HEK293 (cell line): ENCODE measurements at regions not wholly inside any gene's neighbourhood (a gene's known extent, or its start where the extent isn't known, plus 50 kb on each side); places are given as distances from the start of the nearest gene placed in this dataset.

Experiments used
- CTCF ChIA-PET: fragments of 350-600 bp; formaldehyde crosslinking; extraction: SDS; loops from one replicate; lab custom pipeline; 2021; ENCODE audit warnings: antibody characterized with exemption; lab: Yijun Ruan, JAX
- POLR2A ChIA-PET: fragments of 300-600 bp; formaldehyde crosslinking; extraction: SDS; loops from one replicate; lab custom pipeline; 2020; ENCODE audit warnings: antibody characterized with exemption, inconsistent platforms; lab: Yijun Ruan, JAX
- H3K27ac ChIP-seq: fragments of 200-500 bp; sonication (Bioruptor generic); 2 replicates; pipeline ENCODE4 v1.5.1; 2014; ENCODE audit warnings: low read depth, low read length, control low read depth, inconsistent platforms; ENCODE audit errors: extremely low read depth
- H3K36me3 ChIP-seq, 2 experiments: fragments of 200-500 bp in 1 of 2; sonication (Bioruptor generic) in 1 of 2; 1 replicate in 1 of 2; 2 replicates in 1 of 2; pipeline ENCODE4 v1.5.1; 2014 to 2017; ENCODE audit warnings: inconsistent platforms in 2 of 2, low read length in 2 of 2; ENCODE audit not compliant: control insufficient read depth in 2 of 2, insufficient read depth in 1 of 2
- H3K4me1 ChIP-seq: fragments of 200-500 bp; sonication (Bioruptor generic); 2 replicates; pipeline ENCODE4 v1.5.1; 2014; ENCODE audit warnings: mild to moderate bottlenecking, low read length, inconsistent platforms; ENCODE audit not compliant: control insufficient read depth, insufficient read depth
- H3K4me3 ChIP-seq: 2 replicates; pipeline ENCODE4 v1.5.1; 2011; ENCODE audit warnings: low read depth, mild to moderate bottlenecking, control low read depth, low read length, moderate library complexity
- H3K9me3 ChIP-seq: fragments of 200-500 bp; sonication (Bioruptor generic); 2 replicates; pipeline ENCODE4 v1.5.1; 2014; ENCODE audit warnings: low read depth, low read length, inconsistent platforms; ENCODE audit not compliant: control insufficient read depth, insufficient read depth
- EGR2 ChIP-seq: fragments of 450-650 bp; formaldehyde crosslinking; IDR thresholded peaks from 2 replicates; pipeline ENCODE4 v1.5.1; 2016; ENCODE audit warnings: low read depth, missing biosample characterization, missing genetic modification characterization
- FEZF1 ChIP-seq: fragments of 450-650 bp; formaldehyde crosslinking; IDR thresholded peaks from 2 replicates; pipeline ENCODE4 v1.5.1; 2016; ENCODE audit warnings: missing biosample characterization, missing genetic modification characterization
- GFI1B ChIP-seq: fragments of 450-650 bp; formaldehyde crosslinking; IDR thresholded peaks from 2 replicates; pipeline ENCODE4 v1.5.1; 2016; ENCODE audit warnings: missing biosample characterization, missing genetic modification characterization
- GLIS1 ChIP-seq: fragments of 450-650 bp; formaldehyde crosslinking; IDR thresholded peaks from 2 replicates; pipeline ENCODE4 v1.5.1; 2016; ENCODE audit warnings: missing biosample characterization, missing genetic modification characterization
- IKZF3 ChIP-seq: fragments of 450-650 bp; IDR thresholded peaks from 2 replicates; pipeline ENCODE4 v1.5.0; 2018; ENCODE audit warnings: missing biosample characterization, mild to moderate bottlenecking, missing genetic modification characterization, moderate library complexity
- SCRT1 ChIP-seq: fragments of 450-650 bp; formaldehyde crosslinking; IDR thresholded peaks from 2 replicates; pipeline ENCODE4 v1.5.1; 2016; ENCODE audit warnings: missing biosample characterization, missing genetic modification characterization, borderline replicate concordance
- SCRT2 ChIP-seq: fragments of 450-650 bp; formaldehyde crosslinking; IDR thresholded peaks from 2 replicates; pipeline ENCODE4 v1.5.1; 2016; ENCODE audit warnings: missing biosample characterization, missing genetic modification characterization
- WT1 ChIP-seq: fragments of 450-650 bp; formaldehyde crosslinking; IDR thresholded peaks from 2 replicates; pipeline ENCODE4 v1.5.1; 2016; ENCODE audit warnings: missing biosample characterization, missing genetic modification characterization
- ZFHX2 ChIP-seq: fragments of 450-650 bp; formaldehyde crosslinking; conservative IDR thresholded peaks from 2 replicates; pipeline ENCODE4 v1.5.1; 2016; ENCODE audit warnings: missing biosample characterization, missing genetic modification characterization
- ZFP3 ChIP-seq: fragments of 450-650 bp; formaldehyde crosslinking; IDR thresholded peaks from 2 replicates; pipeline ENCODE4 v1.5.1; 2016; ENCODE audit warnings: low read depth, missing biosample characterization, missing genetic modification characterization
- ZNF223 ChIP-seq: fragments of 450-650 bp; formaldehyde crosslinking; IDR thresholded peaks from 2 replicates; pipeline ENCODE4 v1.5.1; 2016; ENCODE audit warnings: missing biosample characterization, missing genetic modification characterization
- ZNF341 ChIP-seq: fragments of 450-650 bp; formaldehyde crosslinking; IDR thresholded peaks from 2 replicates; pipeline ENCODE4; 2016; ENCODE audit warnings: low read depth, missing biosample characterization, missing genetic modification characterization
- ZNF423 ChIP-seq: fragments of 450-650 bp; formaldehyde crosslinking; IDR thresholded peaks from 2 replicates; pipeline ENCODE4 v1.5.1; 2016; ENCODE audit warnings: missing biosample characterization, missing genetic modification characterization
- ZNF571 ChIP-seq: fragments of 450-650 bp; formaldehyde crosslinking; IDR thresholded peaks from 2 replicates; pipeline ENCODE4 v1.5.0; 2017; ENCODE audit warnings: missing biosample characterization, missing genetic modification characterization
- ZNF624 ChIP-seq: fragments of 450-650 bp; formaldehyde crosslinking; IDR thresholded peaks from 2 replicates; pipeline ENCODE4 v1.5.1; 2017; ENCODE audit warnings: missing biosample characterization, missing genetic modification characterization
- ZNF626 ChIP-seq: fragments of 450-650 bp; sonication (Bioruptor Pico); formaldehyde crosslinking; IDR thresholded peaks from 2 replicates; pipeline ENCODE4 v1.5.1; 2018; ENCODE audit warnings: missing biosample characterization, missing genetic modification characterization, inconsistent platforms
- ZNF785 ChIP-seq: fragments of 450-650 bp; formaldehyde crosslinking; IDR thresholded peaks from 2 replicates; pipeline ENCODE4 v1.5.1; 2016; ENCODE audit warnings: missing biosample characterization, missing genetic modification characterization
- TF ChIP-seq, protein P1 (sequence below): fragments of 450-650 bp; formaldehyde crosslinking; IDR thresholded peaks from 2 replicates; pipeline ENCODE4 v1.5.1; 2016; ENCODE audit warnings: missing biosample characterization, missing genetic modification characterization
- TF ChIP-seq, protein P2 (sequence below): sonication (generic); formaldehyde crosslinking; IDR thresholded peaks from 2 replicates; pipeline ENCODE4 v1.8.1; 2022; ENCODE audit warnings: mild to moderate bottlenecking, moderate library complexity, missing genetic modification reagents
- TF ChIP-seq, protein P3 (sequence below): fragments of 450-650 bp; formaldehyde crosslinking; IDR thresholded peaks from 2 replicates; pipeline ENCODE4 v1.5.1; 2016; ENCODE audit warnings: missing biosample characterization, missing genetic modification characterization, low read depth
- TF ChIP-seq, protein P4 (sequence below): fragments of 450-650 bp; formaldehyde crosslinking; IDR thresholded peaks from 2 replicates; pipeline ENCODE4 v1.5.1; 2016; ENCODE audit warnings: missing biosample characterization, missing genetic modification characterization

DNA sequence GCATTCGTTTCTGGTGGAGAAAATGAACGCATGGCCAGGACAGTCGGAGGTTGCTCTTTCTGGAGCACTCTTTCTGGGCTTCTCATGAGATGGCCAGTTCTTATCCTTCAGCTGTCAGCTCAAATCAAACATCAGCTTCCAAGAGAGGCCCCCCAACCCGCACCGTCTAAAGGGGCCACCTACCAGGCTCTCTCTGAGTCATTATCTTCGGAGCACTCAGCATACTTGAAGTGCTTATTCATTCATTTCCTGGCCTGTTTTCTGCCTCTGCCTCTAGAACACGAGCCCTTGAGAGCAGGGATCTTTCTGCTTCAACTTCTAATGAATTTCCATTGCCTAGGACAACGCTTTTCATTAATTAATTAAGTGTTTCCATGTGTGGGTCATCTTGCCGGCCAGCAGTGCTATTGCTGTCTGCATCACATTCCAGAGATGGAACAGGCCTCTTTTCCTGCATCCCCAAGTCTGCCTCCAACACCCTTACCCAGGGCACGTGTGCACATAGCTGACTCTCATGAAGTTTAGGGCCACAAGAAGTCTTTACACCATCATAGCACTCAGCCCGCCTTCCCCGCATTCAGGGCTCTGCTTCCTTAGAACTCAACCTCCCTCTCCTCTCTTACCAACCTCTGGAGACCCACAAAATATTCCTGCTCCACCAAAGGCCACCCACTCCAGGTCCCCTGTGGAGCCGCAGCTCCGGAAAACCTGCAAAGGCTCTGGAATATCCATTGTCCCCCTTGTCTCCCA lies 52.1 kb upstream of the LAPTM5 start (continued):
- TF ChIP-seq, protein P1, sequence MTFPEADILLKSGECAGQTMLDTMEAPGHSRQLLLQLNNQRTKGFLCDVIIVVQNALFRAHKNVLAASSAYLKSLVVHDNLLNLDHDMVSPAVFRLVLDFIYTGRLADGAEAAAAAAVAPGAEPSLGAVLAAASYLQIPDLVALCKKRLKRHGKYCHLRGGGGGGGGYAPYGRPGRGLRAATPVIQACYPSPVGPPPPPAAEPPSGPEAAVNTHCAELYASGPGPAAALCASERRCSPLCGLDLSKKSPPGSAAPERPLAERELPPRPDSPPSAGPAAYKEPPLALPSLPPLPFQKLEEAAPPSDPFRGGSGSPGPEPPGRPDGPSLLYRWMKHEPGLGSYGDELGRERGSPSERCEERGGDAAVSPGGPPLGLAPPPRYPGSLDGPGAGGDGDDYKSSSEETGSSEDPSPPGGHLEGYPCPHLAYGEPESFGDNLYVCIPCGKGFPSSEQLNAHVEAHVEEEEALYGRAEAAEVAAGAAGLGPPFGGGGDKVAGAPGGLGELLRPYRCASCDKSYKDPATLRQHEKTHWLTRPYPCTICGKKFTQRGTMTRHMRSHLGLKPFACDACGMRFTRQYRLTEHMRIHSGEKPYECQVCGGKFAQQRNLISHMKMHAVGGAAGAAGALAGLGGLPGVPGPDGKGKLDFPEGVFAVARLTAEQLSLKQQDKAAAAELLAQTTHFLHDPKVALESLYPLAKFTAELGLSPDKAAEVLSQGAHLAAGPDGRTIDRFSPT, result no peak
- TF ChIP-seq, protein P2, sequence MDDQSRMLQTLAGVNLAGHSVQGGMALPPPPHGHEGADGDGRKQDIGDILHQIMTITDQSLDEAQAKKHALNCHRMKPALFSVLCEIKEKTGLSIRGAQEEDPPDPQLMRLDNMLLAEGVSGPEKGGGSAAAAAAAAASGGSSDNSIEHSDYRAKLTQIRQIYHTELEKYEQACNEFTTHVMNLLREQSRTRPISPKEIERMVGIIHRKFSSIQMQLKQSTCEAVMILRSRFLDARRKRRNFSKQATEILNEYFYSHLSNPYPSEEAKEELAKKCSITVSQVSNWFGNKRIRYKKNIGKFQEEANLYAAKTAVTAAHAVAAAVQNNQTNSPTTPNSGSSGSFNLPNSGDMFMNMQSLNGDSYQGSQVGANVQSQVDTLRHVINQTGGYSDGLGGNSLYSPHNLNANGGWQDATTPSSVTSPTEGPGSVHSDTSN (CRISPR knock-in tag), result no peak
- TF ChIP-seq, protein P3, sequence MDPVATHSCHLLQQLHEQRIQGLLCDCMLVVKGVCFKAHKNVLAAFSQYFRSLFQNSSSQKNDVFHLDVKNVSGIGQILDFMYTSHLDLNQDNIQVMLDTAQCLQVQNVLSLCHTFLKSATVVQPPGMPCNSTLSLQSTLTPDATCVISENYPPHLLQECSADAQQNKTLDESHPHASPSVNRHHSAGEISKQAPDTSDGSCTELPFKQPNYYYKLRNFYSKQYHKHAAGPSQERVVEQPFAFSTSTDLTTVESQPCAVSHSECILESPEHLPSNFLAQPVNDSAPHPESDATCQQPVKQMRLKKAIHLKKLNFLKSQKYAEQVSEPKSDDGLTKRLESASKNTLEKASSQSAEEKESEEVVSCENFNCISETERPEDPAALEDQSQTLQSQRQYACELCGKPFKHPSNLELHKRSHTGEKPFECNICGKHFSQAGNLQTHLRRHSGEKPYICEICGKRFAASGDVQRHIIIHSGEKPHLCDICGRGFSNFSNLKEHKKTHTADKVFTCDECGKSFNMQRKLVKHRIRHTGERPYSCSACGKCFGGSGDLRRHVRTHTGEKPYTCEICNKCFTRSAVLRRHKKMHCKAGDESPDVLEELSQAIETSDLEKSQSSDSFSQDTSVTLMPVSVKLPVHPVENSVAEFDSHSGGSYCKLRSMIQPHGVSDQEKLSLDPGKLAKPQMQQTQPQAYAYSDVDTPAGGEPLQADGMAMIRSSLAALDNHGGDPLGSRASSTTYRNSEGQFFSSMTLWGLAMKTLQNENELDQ (tag by site-specific recombination), result no peak
- no peak for TF ChIP-seq FEZF1

DNA sequence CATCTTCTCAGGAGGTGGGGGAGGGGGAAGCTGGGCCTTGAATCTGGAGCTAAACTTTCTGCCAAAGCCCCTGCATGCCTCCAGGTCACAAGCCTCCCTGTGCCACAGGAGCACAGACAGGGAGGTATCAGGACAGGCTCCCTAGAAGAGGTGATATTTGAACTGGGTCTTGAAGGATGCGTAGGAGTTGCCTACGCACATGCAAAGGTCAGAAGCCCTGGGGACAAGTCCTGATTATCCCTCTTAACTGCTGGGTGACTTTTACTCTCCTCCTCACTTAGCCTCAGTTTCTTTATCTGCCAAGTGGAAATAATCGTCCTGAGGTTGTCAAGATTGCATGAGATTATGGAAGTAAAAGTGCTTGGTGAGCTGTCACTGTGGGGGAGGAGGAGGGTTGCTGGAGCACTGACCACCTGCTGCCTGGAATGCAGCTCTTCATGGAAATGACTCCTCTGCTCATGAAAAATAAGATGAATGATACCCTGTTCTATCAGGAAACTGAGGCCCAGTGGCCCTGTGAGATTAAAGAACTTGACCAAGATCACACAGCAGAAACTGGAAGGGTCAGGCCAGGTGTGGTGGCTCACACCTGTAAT lies 50.6 kb upstream of the LAPTM5 start:
- ChIA-PET CTCF (interaction anchor here (0.7 to 16.7 kb wide), 6 partner anchors 16 to 121 kb away, joined by 3 to 434 read pairs (median 3); no protein-coding TSS in a partner anchor), POLR2A (interaction anchor here (0.9 to 1.2 kb wide), 4 partner anchors 16 to 39 kb away, joined by 3 to 7 read pairs (median 4); no protein-coding TSS in a partner anchor)
- Histone ChIP-seq H3K27ac (peak overlapping the region; percentile 36), H3K36me3 (no peaks in the 10 kb centered on the region), H3K9me3 (no peaks in the 10 kb centered on the region), H3K4me3 (no peak overlapping the region), H3K4me1 (peaks cover 6% of the 10 kb centered on the region; the same call in 1 of the 2 replicates)
- TF ChIP-seq ZNF341, result 0 out of 2 replicates have a peak, but pooled peaks have one; percentile 28
- TF ChIP-seq ZNF785 (tag by site-specific recombination), result no peak
- peak; percentile 98 for TF ChIP-seq ZFP3 (tag by site-specific recombination)
- TF ChIP-seq ZFHX2, result peak; percentile 80
- TF ChIP-seq EGR2, result peak; percentile 71
- TF ChIP-seq ZNF624 (tag by site-specific recombination), result no peak
- TF ChIP-seq SCRT1 (tag by site-specific recombination), result 0 out of 2 replicates have a peak, but pooled peaks have one; percentile 34
- TF ChIP-seq ZNF223 (tag by site-specific recombination), result no peak
- peak; percentile 14; the same call in 1 of the 2 replicates for TF ChIP-seq WT1 (tag by site-specific recombination)
- TF ChIP-seq GFI1B (tag by site-specific recombination), result no peak
- peak; percentile 28; the same call in 1 of the 2 replicates for TF ChIP-seq SCRT2
- TF ChIP-seq, protein P4, sequence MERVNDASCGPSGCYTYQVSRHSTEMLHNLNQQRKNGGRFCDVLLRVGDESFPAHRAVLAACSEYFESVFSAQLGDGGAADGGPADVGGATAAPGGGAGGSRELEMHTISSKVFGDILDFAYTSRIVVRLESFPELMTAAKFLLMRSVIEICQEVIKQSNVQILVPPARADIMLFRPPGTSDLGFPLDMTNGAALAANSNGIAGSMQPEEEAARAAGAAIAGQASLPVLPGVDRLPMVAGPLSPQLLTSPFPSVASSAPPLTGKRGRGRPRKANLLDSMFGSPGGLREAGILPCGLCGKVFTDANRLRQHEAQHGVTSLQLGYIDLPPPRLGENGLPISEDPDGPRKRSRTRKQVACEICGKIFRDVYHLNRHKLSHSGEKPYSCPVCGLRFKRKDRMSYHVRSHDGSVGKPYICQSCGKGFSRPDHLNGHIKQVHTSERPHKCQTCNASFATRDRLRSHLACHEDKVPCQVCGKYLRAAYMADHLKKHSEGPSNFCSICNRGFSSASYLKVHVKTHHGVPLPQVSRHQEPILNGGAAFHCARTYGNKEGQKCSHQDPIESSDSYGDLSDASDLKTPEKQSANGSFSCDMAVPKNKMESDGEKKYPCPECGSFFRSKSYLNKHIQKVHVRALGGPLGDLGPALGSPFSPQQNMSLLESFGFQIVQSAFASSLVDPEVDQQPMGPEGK (tag by site-specific recombination), result no peak
- no peak for TF ChIP-seq ZNF571 (tag by site-specific recombination)
- TF ChIP-seq ZNF626, result no peak
- TF ChIP-seq GLIS1 (tag by site-specific recombination), result peak; percentile 14; the same call in 1 of the 2 replicates
- peak; percentile 34; the same call in 1 of the 2 replicates for TF ChIP-seq IKZF3
- TF ChIP-seq ZNF423, result no peak
